Stimulated activated CD8-positive, alpha-beta memory T cell treated with anti-CD3 and anti-CD28 coated beads, Interleukin-12 subunit alpha, Interleukin-12 subunit beta, amount 100 ng/mL, for 1 hour (primary cell): ENCODE measurements at regions not wholly inside any gene's neighbourhood (a gene's known extent, or its start where the extent isn't known, plus 50 kb on each side); places are given as distances from the start of the nearest gene placed in this dataset.

Source experiments
- DNase-seq: peaks from one replicate; pipeline ENCODE4 v3.0.0-alpha.2; 2020; ENCODE audit warnings: low read depth

DNA sequence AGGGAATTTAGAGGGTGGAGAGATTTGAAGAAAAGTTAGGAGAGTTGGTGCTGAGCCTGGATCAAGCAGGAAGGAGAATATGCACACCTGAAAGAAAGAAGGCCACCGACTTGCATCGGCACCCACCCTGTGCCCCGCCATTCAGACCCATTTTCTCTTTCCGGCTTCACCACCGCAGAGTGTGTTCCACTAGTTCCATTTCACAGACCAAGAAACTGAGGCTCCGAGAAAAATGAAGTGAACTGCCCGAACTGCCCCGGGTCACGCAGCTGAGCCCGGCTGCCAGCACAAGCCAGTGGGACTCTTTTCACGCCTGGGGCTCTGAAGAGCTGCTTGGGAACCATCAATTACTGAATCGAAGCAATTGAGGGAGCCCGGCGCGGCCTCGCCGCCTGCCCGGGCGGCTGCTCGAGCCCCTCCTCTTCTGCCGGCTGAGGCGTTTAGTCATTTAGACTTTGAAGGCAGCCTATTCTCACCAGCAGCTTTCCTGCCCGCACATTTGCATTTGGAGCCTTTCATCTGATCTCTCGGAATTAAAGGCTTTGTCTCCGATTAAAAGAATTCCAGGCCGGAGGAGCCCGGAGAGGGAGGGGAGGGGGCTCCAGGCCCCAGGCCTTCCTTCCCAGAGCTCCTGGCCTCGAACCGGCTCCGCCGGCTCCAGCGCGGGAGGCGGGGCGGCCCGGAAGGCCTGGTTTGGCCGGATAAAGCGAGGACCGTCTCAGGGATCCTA lies 140.2 kb upstream of the PJA1 start:
- DNase-seq = no peak

DNA sequence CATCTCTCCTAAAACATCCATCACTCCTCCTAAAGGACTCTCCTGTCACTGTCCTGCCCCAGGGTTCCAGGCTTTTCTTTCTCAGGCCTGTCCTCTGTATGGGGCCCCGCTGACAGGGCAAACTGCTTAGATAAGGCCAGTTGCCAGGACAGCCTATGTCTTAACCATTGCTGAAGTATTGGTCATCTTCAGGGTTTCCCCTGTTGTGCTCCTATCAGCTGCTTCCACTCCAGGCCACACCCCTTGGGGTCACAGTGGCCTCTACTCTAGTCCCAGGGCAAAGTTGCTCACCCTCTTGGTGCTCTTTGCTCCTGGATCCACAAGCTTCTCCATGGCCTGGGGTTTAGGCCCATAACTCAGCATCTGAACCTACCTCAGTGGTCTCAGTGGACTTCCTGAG lies 138.0 kb upstream of the PJA1 start:
- DNase-seq = no peak

DNA sequence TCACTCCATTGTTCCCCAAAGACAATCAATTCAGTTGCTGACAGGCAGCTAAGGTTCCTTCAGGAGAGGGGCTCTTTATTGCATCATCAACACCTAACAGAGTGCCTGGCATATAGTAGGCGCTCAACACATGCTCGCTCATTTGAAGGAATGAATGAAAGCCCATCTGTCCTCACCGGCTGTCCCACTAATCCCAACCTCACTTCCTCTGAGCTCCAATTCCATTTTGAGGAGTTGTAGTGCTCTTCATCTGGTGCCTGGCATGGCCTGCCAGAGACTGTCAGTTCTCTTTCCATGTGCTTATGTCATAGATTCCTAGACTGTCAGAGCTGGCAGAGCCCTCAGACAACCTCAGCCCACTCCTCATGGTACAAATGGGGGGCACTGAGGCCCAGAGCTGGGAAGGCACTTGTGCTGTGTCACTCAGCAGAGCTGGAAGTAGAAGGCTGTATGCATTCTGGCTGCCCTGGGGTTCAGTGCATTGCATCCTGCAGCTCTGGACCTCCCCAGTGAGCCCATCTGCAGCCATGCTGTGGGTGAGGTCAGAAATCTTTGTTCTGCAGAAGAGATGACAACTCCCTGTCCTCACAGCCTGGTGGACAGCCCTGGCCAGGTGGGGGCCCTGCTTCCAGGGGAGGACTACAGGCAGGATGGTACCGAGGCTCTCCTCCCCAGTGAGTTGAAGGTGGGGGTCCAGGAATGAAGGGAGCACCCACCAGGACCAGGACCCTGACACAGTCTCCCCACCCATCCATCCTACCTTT lies 134.9 kb upstream of the PJA1 start:
- no peak for DNase-seq

DNA sequence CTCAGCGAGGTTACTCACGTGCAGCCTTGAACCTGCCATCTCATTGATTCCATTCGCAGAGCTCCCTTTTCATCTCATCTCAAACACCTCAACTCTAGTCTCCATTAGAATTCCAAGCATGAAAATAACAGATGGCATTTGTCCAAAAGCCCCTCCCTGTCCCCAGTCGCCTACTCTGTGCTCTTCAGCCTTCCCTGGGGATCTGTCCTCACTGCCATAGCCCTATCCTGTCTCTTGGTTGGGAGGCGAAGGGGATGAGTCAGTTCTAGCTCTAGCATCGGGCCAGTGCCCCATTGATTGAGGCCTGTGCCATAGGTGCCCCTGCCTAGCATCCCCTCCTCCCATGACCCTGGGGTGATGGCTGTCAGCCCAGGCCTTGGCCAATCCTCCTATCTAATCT lies 134.0 kb upstream of the PJA1 start:
- DNase-seq = no peak

DNA sequence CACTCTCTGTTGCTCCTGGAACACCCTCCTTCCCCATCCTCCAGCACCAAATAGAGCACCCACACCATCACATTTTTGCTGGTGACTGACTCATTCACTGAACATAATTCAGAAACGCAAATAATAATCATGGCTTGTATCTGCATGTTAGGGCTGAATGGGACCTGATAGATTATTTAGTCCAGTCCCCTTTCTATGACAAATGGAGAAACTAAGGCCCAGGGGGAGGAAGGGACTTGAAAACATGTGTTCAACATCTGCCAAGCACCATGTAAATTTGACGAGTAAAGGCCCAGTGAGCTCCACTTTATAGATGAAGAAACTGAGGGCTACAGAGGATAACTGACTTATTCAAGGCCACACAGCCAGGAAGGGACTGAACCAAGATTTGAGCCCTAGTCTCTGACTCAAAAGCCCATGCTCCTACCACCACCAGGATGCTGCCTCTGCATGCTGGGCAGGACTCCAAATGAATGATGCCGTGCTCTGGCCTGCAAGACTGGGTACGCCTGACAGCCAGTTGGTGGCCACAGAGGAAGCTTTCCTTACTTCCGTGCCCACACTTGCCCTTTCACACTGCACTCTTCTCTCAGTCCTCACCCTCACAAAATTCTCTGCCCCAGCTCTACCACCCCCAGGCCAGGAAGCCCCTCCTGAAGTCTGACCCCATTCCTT lies 133.3 kb upstream of the PJA1 start:
- no peak for DNase-seq

DNA sequence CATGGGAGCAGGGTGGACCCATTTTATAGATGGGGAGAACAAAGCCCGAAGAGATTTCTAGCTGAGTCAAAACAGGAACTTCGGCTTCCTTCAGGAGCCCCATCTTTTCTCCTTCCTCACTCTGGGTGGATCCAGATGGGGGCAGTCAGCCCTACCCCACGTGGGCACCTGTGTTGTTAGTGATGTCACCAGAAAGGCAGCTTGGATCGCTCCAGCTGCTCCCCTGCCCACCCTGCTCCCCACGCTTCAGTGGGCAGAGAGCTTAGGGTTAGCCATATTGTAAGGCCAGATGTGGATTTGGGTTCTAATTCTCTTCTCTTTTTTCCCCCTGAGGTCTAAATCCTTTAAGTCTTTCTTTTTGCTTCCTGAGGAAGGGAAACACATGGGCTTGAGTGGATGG lies 132.3 kb upstream of the PJA1 start:
- DNase-seq = no peak

DNA sequence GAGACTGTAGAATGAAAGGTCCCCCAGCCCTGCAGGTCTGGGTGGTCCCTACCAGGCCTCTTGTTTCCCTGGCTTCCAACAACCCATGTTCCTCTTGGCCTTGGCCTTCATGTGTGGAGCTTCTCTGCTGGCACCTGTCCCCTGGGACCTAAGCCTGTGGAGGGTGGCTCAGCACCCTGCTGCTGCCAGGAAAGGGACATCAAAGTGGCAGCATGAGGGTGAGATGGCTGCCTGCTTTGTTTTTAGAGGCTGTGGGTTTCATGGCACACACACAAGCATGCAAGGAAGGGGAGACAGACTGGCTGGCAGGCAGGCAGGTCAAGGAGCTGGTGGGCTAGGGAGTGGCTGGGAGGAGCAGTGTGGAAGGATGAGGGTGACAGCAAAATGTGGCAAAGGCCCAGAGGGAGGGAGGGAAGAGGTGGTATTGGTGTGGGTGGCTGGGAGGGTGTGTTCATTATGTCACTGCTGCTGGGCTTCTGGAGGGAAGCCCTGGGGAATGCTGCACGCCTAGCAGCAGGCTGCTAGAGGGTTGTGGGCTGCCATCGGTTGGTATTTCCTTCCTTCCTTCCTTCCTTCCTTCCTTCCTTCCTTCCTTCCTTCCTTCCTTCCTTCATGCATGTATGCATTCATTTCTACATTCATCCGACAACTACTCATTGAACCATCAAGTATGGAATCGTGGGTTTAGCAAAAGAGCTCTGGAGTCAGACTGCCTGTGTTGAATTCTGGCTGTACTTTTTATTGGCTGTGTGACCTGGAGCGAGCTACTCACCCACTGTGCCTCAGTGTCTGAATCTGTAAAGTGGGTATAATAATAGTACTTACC lies 128.7 kb upstream of the PJA1 start:
- no peak for DNase-seq

DNA sequence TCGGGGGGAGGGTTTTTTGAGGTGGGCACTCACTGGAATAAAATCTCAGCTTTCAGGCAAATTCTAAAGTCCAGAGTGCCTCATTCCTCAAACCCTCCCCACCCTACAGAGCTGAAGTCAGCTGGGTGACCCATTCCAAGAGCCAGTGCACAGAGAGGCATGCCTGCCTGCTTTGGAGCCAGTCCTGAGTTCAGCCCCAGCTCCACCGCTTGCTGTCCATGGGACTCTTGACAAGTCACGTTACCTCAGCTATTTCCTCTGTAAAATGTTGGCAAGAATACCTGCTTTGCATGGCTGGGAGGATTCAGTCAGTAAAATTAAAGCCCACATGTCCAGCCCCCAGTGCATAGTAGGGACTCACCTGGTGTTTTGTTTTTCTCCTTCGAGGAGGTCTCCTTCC lies 125.9 kb upstream of the PJA1 start:
- no peak for DNase-seq

DNA sequence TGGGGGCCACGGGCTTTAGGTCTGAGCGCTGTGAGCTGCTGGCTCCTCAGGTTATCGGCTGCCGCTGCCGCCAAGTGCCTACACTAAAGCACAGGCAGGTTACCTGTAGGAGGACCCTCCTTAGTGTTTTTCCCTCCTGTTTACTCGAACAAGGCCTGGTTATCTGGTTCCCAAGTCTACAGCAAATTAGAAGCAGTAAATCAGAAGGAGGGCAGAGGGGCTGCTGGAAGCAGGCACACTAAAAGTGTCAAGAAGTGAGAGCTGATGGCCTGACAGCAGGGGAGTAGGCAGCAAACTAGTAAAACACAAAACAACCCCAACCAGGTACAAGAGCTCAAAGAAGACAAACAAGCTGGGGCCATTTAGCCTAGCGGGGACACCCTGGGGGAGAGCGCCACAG lies 125.0 kb upstream of the PJA1 start:
- no peak for DNase-seq

DNA sequence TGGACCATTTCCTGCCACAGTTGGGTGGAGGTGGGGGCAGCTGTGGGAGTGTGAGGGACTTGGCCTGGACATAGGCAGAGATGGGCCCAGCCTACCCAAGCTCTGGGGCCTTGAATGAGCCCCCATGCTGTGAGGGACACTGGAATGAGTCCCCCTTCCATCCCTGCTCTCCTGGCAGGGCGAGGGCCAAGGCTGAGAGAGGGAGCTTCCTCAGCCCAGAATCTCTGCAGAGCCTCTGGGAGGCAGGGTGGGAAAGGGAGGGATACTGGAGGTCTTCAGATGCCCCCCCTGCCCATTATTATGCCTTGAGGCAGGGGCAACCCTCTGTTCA lies 124.5 kb upstream of the PJA1 start:
- no peak for DNase-seq

DNA sequence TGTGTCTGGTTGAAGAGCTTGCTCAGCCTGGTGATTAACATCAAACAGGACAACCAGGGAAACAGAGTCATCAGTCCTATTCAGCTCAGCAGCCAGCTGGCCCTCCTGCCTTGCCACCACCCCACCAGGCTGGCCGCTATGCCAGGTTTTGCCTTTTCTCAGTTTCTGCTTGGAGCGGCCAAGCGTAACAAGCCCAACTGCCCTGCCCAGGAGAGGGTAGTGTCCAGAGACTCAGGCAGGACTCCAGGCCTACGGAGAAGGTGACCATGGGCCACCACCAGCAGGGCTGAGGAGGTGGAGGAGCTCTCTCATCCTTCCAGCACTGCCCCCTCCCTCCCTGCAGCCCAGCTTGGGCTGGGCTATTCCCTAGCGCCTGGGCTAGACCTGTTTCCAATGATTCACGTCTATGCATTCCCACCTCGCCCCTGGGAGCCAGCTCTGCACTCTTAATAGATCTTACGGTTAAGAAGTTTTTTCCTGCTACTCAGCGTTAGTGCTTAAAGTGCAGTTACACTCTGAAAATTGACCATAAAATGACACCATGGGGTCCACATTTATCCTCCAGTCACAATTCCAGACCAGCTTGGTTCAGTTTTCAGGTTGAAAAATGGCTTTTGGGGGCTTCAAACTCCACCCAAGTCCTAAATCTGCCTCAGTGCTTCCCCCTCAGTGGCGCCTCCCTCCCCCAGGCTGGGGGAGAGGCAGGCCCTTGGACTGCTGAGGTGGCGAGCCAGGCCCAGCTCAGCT lies 124.0 kb upstream of the PJA1 start:
- DNase-seq = no peak

DNA sequence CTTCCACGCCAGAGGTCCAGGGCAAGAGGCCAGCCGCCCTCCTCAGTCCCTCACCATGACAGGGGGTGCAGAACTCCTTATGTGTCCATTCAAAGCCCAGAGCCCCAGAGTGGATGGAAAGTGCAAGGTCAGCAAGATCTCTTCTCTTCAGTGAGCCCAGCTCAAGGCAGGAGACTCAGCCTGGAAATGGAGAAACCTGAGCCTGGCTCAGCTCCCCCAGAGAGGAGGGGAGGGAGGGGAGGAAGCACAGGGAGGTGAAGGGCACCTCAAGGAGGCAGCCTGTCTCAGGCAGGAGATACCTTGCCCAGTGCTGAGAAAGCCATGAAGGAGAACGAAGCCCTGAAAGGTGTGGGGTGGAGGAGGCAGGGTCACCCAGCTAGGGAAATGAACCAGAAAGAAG lies 121.8 kb upstream of the PJA1 start:
- DNase-seq = no peak

DNA sequence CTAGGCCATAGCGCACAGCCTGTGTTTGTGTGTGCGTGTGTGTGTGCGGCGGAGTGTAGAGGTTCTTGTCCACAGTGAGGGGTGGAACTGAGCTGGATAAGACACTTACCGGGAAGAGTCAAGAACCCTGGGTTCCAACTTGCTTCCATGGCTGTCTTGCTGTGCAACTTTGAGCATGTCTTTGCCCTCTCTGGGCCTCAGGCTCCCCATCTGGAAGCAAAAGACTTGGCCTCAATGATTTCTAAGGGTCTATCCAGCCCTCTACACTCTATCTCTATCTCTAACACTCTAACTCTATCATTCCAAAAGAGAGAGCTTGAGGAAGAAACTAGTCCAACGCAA lies 121.3 kb upstream of the PJA1 start:
- no peak for DNase-seq

DNA sequence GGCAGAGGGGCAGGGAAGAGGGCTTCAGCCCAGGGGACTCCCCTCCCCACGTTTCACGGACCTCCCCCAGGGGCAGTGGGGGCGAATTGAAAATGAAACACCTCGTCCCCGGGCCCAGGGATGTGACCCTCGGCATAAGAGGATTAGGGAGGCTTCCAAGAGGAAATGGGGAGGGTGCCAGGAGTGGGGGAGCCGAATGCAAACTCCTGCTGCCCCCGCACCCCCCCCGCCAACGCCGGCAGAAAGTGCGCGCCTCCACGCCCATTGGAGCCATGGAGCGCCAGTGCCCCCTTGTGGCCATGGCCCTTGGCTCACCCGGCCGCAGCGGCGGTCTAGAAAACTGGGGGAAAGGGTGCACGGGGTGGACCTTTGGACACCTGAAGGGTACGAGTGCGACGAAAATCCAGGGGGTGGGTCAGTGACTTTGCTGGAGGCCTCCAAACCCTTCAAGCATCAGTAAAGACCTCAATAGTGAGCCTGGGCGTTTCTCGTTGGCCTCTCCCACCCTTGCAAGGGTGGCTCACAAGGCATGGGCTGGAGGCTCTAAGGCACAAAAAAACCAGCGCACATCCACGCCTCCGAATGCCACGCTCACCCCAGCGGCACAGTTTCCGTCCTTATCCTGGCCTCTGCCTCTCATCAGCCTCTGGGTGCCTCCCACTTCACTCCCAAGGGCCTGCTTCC lies 120.8 kb upstream of the PJA1 start:
- peak; percentile 20 for DNase-seq

DNA sequence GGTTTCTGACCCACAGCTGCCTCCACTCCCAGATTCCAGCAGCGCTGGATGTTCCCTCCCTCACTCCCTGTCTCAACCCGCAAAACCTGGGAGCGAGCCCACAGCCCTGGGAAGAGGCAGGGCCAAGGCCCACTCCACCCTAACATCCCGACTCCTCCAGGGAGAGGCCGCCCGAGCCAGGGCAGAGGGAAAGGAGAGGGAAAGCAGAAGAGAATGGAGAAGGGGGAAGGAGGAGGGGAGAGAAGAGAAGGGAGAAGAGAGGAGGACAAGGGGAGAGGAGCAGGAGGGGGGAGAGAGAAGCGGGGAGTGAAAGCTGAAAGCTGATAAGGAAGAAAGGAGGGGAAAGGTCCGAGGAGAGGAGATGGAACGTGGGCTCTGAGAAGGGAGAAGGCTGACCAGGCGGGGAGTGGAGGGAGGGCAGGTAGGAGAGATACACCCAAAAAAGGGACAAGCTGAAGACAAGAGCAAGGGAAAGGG lies 120.2 kb upstream of the PJA1 start:
- DNase-seq = no peak

DNA sequence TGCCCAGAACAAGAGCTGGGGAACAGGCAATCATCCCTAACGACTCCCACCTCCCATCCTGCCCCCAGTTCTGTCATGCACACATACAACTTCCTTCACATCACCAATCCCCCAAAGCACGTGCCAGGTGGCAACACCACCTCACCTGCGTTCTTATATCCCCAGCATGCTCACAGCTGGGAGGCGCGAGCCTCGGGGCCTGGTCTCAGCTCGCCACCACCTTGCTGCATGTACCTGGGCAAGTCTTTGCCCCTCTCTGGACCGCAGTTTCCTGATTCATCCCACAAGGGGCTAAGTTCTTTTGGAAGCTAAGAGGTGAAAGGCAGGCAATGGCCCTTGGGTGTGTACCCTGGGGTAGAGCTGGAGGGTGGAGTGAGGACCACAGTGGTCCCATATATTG lies 119.2 kb upstream of the PJA1 start:
- DNase-seq = no peak

DNA sequence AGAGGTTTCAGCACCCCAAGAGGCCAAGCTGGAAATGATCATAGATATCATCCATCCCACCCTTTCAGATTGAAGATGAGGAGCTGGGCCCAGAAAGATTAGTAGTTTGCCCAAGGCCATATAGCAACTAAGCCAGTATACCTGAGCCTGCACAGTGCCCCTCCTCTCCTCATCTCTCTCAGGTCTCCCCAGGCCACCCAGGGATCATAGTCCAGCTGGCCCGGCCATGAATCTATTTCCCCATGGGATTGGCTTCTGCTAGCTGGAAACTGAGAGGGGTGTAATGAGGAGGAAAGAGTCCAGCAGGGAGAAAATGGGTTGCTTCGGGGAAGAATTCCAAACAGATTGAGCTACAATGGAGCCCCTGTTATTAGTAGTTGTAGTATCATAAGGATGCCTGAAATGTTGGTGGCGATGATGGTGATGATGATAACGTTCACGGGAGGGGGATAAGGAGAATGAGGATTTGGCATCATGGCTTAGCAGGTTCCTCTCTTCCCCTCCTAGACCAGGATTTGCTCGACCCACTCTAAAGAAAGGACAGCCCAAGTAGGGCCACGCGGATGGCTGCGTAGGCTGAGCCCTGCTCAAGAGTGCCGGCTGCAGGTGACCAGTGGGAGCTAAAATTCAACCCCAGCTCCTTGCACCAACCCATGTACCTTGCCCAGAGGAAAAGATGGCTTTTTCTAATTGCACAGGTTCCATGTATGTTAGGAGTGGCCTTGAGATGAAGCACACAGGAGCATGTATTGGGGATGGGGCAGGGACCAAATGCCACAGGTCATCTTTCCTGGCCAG lies 117.8 kb upstream of the PJA1 start:
- DNase-seq = no peak

DNA sequence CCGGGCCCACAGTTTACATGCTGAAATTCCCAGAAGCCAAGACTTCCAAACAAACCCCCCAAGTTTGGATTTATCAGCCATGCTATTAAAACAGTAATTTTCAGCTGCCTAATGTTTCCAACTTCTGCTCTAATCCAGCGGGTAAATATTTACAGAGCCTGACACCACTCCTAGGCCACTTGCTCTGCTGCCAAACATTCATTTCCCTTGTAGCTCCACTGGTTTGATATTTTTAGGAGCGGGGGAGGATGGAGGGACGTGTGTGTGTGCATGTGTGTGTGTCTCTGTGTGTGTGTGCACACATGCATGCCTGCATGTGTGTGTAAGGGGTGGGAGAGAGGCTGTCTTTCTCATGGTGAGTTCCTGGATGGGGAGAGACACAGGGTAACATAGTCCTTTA lies 115.7 kb upstream of the PJA1 start:
- no peak for DNase-seq

DNA sequence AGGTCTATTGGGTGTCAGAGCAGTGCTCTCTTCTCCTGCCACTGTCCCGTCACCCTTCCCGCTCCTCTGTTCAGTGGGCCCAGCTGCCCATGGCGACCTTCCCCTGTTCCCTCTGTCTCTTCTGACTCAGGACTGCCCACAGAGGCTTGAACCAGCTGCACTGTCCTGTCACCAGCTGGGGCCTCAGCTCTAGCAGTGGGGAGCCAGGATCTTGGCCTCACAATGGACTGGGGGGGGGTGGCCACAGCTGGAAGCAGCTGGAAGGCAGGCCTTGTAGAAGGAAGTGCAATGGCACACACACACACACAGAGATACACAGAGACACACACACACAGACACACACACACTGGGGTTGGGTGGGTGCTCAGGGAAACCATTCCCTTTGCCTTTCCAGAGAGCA lies 114.0 kb upstream of the PJA1 start:
- DNase-seq = no peak

DNA sequence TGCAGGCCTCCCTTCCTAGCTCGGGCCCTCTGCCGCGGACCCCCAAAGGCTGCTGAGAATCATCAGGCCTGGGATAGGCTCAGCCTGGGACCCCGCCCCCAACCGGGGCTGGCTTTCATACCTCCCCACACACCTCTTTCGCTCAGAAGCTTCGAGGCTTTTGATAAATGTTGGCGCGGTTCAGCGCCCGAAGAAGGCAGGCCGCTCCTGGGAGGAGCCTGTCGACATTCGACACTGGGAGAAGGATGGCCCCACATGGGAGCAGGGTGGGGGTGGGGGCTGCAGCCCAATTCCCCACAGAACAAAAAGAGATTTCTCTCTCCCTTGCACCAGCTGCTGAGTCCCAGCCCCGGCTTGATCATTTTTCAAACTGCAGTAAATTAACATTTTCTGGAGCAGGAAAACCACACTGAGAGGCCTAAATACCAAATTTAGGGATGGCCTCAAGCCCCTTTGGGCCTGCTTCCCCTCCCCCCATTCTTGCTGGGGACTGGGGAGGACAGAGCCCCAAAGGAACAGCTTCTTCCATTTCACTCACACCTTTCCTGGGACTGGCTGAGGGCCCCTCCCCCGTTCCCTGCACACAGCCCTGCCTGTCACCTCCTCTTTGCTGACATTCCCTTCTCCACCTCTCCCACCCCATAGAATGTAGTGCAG lies 112.9 kb upstream of the PJA1 start:
- no peak for DNase-seq
